HepG2 (cell line): ENCODE measurements at regions not wholly inside any gene's neighbourhood (a gene's known extent, or its start where the extent isn't known, plus 50 kb on each side); places are given as distances from the start of the nearest gene placed in this dataset.

Source experiments
- NCOA2 ChIP-seq: sonication (generic); formaldehyde crosslinking; IDR thresholded peaks from 2 replicates; pipeline ENCODE4 v1.8.0; 2022; ENCODE audit warnings: inconsistent platforms
- POLR2AphosphoS5 ChIP-seq: IDR thresholded peaks from 2 replicates; pipeline ENCODE4 v1.6.1; 2012; ENCODE audit warnings: low read depth, low read length
- STAG1 ChIP-seq: sonication (generic); formaldehyde crosslinking; IDR thresholded peaks from 2 replicates; pipeline ENCODE4 v1.4.0; 2020; ENCODE audit warnings: missing genetic modification reagents
- TRIM24 ChIP-seq: sonication (generic); formaldehyde crosslinking; IDR thresholded peaks from 2 replicates; pipeline ENCODE4 v1.8.0; 2022; ENCODE audit warnings: mild to moderate bottlenecking, missing genetic modification reagents
- ZFY ChIP-seq: sonication (generic); formaldehyde crosslinking; IDR thresholded peaks from 2 replicates; pipeline ENCODE4 v1.4.0; 2020; ENCODE audit warnings: missing genetic modification reagents

DNA sequence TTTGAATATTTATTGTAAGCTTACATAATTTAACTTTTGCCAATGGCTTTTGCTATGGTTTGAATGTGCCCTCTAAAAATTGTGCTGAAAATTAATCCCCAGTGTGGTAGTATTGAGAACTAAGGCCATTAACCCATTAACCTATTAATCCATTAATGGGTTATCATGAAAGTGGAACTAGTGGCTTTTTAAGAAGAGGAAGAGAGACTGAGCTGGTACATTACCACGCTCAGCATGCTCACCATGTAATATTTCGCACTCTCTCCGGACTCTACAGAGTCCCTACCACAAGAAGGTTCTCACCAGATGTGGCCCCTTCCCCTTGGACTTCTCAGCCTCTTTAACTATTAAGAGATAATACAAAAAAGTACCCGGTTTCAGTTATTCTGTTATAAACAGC is 164.4 kb upstream of the ZRANB2 start:
- TF ChIP-seq POLR2AphosphoS5 (no peak), ZFY (CRISPR knock-in tag) (no peak), STAG1 (CRISPR knock-in tag) (no peak), TRIM24 (CRISPR knock-in tag) (no peak), NCOA2 (CRISPR knock-in tag) (no peak)
